Stomach (tissue), 8 donors: ENCODE measurements at regions not wholly inside any gene's neighbourhood (a gene's known extent, or its start where the extent isn't known, plus 50 kb on each side); places are given as distances from the start of the nearest gene placed in this dataset.

ENCODE experiments used
- DNase-seq, 2 donors: peaks; one replicate each; pipeline versions ENCODE4 v3.0.0 to v3.0.0-alpha.2; 2013 to 2019
- H3K27ac ChIP-seq, 5 donors: fragments of 200-600 bp in 4 of 5; sonication (generic) in 4 of 5; one replicate each; pipeline ENCODE4 v1.5.1; 2013 to 2019; ENCODE audit warnings: mild to moderate bottlenecking in 1 of 5, moderate library complexity in 1 of 5
- H3K27me3 ChIP-seq, 3 donors: fragments of 200-600 bp; sonication (generic); one replicate each; pipeline ENCODE4 v1.5.1; 2017 to 2019; ENCODE audit warnings: mixed run types in 1 of 3
- H3K36me3 ChIP-seq, 4 donors: fragments of 200-600 bp; sonication (generic); 1 replicate in 3 of 4; 2 replicates in 1 of 4; pipeline ENCODE4 v1.5.1; 2016 to 2019
- H3K4me1 ChIP-seq, 4 donors: fragments of 200-600 bp; sonication (generic); one replicate each; pipeline ENCODE4 v1.5.1; 2016 to 2019
- H3K4me3 ChIP-seq, 4 donors: fragments of 200-600 bp; sonication (generic) in 3 of 4; one replicate each; pipeline ENCODE4 v1.5.1; 2016 to 2019; ENCODE audit warnings: mild to moderate bottlenecking in 1 of 4
- H3K9me3 ChIP-seq, 4 donors: fragments of 200-600 bp; sonication (generic); one replicate each; pipeline ENCODE4 v1.5.1; 2016 to 2019
- EP300 ChIP-seq: sonication (generic); formaldehyde crosslinking; IDR thresholded peaks from one replicate; pipeline ENCODE4 v1.6.1; 2017; ENCODE audit warnings: antibody characterized with exemption
- POLR2A ChIP-seq, 4 donors: fragments of 450-650 bp; IDR thresholded peaks; one replicate each; pipeline ENCODE4 v1.6.1; 2016; ENCODE audit warnings: antibody characterized with exemption in 4 of 4, control low read depth in 2 of 4, mild to moderate bottlenecking in 1 of 4, moderate library complexity in 1 of 4
- POLR2AphosphoS5 ChIP-seq, 3 donors: sonication (generic); formaldehyde crosslinking; IDR thresholded peaks; one replicate each; pipeline ENCODE4 v1.6.1; 2016; ENCODE audit warnings: antibody characterized with exemption in 3 of 3
- WGBS, 5 donors: extraction: QIAGEN DNeasy Blood & Tissue Kit in 3 of 5; methylation state at CpG; one replicate each; pipeline versions ENCODE4 v1.1.5 to v1.1.7; 2013 to 2018; 5-methylcytosine and 5-hydroxymethylcytosine counted together
- intact Hi-C: fragments of 100-400 bp; cut with DNase I; formaldehyde crosslinking; loops from one replicate; pipeline ENCODE4 v1.15.1; 2023; ENCODE audit warnings: low total_unique reads
- TF ChIP-seq, protein P1 (sequence below), 7 experiments: fragments of 450-650 bp in 4 of 7; fragments of 200-600 bp in 3 of 7; sonication (generic) in 3 of 7; IDR thresholded peaks; one replicate each; pipeline ENCODE4 v1.5.1; 2016 to 2019; ENCODE audit warnings: antibody characterized with exemption in 7 of 7, control low read depth in 2 of 7, mild to moderate bottlenecking in 1 of 7
- donor health status: healthy with polysubstance abuse.
- donor health status: Bipolar disorder and iron deficiency.
- donor health status: healthy.

DNA sequence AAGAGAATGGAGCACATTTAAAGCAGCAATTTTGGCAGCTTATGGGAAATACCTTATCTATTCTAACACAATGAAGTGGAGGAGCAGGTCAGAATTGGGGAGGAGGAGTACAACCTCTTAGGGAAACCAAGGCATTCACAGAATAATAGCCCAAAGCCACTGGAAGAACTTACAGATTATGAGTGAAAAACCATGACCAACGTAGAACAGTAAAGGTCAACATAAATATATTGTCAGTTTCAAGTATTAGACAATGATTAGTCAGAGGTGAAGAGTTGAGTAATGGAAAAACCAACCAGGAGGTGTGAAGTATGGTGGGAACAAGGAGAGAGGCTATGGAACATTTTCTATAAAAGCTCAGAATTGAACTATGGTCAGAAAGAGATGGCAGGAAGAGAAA lies 304.3 kb upstream of the SP4 start:
- no peaks in the 10 kb centered on the region for H3K27me3 ChIP-seq
- intact Hi-C loops: no loop called here
- H3K9me3 ChIP-seq: no peaks in the 10 kb centered on the region
- 63 to 79% (median 75%) methylated on average over 1 of the region's 1 CpG for WGBS, 5 donors
- peaks cover 0 to 13% (median 3%) of the 10 kb centered on the region in 4 donors for H3K4me1 ChIP-seq
- H3K27ac ChIP-seq: no peak overlapping the region
- no peaks in the 10 kb centered on the region for H3K36me3 ChIP-seq
- no peak for DNase-seq
- no peak for TF ChIP-seq POLR2AphosphoS5 (IDR thresholded peaks at IDR 0.05)
- no peak for TF ChIP-seq EP300
- no peak for TF ChIP-seq POLR2A (IDR thresholded peaks at IDR 0.05)
- TF ChIP-seq, protein P1, sequence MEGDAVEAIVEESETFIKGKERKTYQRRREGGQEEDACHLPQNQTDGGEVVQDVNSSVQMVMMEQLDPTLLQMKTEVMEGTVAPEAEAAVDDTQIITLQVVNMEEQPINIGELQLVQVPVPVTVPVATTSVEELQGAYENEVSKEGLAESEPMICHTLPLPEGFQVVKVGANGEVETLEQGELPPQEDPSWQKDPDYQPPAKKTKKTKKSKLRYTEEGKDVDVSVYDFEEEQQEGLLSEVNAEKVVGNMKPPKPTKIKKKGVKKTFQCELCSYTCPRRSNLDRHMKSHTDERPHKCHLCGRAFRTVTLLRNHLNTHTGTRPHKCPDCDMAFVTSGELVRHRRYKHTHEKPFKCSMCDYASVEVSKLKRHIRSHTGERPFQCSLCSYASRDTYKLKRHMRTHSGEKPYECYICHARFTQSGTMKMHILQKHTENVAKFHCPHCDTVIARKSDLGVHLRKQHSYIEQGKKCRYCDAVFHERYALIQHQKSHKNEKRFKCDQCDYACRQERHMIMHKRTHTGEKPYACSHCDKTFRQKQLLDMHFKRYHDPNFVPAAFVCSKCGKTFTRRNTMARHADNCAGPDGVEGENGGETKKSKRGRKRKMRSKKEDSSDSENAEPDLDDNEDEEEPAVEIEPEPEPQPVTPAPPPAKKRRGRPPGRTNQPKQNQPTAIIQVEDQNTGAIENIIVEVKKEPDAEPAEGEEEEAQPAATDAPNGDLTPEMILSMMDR (IDR thresholded peaks at IDR 0.05): no peak
- H3K4me3 ChIP-seq: no peak overlapping the region

DNA sequence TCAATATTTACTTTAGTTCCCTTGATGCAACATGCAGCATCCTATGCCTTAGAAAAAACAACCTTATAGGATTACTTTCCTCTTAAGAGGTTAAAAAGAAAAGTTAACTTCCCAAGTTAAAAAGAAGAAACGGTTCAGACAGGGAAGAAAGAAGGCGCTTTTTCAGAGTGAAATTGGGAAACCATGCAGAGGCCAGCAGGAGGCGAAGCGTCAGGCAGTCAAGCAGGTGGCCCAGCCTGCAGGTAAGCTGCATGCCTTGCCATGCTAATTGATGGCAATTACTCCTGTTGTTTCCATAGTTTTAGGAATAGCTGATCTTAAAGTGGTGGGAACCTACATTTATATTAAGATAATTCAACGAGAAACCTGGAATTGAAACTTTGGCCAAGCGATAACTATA lies 302.6 kb upstream of the SP4 start:
- H3K27me3 ChIP-seq: no peaks in the 10 kb centered on the region
- H3K4me3 ChIP-seq: no peak overlapping the region
- intact Hi-C loops: no loop called here
- no peaks in the 10 kb centered on the region for H3K9me3 ChIP-seq
- 77 to 79% (median 78%) methylated on average over 6 of the region's 6 CpGs for WGBS, 5 donors
- DNase-seq: no peak
- no peak overlapping the region for H3K27ac ChIP-seq
- TF ChIP-seq POLR2A (IDR thresholded peaks at IDR 0.05) (no peak), EP300 (no peak), POLR2AphosphoS5 (IDR thresholded peaks at IDR 0.05) (no peak)
- TF ChIP-seq, protein P1 (IDR thresholded peaks at IDR 0.05): no peak
- H3K4me1 ChIP-seq: peaks cover 0 to 20% (median 4%) of the 10 kb centered on the region in 4 donors
- H3K36me3 ChIP-seq: no peaks in the 10 kb centered on the region

DNA sequence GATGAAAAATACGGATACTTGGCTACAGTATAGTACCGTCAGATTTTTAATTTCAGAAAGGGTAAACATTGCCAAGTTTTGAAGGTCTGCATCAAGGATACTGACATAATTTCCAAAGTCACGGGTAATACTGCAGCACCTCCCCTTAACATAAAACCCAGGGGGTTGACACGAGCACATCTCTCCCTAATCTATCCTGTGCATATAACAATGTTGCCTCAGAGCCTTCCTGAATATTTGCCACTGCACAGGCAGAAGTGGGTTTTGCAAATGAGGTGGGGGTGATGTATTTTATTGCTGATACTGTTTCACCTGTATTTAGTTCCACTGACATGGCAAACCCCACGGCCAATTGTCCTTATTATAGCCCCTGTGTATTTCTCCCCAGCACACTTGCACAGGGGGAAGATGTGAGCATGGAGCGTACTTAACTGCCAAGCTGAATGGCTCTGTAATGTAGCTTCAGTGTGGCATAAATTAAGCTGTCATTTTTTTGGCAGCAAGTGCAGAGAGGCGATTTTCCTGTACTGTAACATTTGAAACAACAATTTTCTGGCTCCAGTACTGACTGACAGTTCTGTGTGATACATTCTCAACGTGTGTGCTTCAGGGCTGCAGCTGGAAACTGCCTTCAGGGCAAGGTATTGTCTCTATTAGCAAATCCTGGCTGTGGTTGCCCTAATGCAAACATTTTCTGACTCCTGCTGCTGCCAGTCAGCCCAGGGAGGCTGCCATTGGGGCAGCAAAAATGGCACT lies 299.6 kb upstream of the SP4 start:
- no peaks in the 10 kb centered on the region for H3K9me3 ChIP-seq
- intact Hi-C loops: no loop called here
- peaks cover 0 to 20% (median 4%) of the 10 kb centered on the region in 4 donors for H3K4me1 ChIP-seq
- WGBS, 5 donors: 19 to 28% (median 24%) methylated on average over 8 of the region's 8 CpGs
- H3K36me3 ChIP-seq: no peaks in the 10 kb centered on the region
- H3K4me3 ChIP-seq: no peak overlapping the region
- DNase-seq: peak in 1 of 2 donors; percentile 54
- no peak overlapping the region for H3K27ac ChIP-seq
- H3K27me3 ChIP-seq: no peaks in the 10 kb centered on the region
- TF ChIP-seq EP300: no peak
- TF ChIP-seq POLR2A (IDR thresholded peaks at IDR 0.05): no peak
- TF ChIP-seq POLR2AphosphoS5 (IDR thresholded peaks at IDR 0.05): no peak
- TF ChIP-seq, protein P1 (IDR thresholded peaks at IDR 0.05): no peak

DNA sequence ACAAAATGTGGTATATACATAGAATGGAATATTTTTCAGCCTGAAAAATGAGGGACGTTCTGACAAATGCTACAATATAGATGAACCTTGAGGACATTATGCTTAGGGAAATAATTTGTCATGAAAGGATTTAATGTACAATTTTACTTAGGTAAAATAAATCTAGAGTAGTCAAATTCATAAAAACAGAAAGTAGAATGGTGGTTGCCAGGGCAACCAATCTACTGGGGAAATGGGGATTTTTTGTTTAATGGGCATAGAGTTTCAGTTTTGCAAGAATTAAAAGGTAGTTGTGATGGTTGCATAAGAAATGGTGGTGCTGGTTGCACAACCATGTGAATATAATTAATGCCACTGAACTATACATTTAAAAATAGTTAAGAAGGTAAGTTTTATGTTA lies 296.0 kb upstream of the SP4 start:
- H3K27ac ChIP-seq: no peak overlapping the region
- no peaks in the 10 kb centered on the region for H3K36me3 ChIP-seq
- 78 to 93% (median 88%) methylated on average over 1 of the region's 1 CpG for WGBS, 5 donors
- intact Hi-C loops: no loop called here
- TF ChIP-seq, protein P1 (IDR thresholded peaks at IDR 0.05): no peak
- TF ChIP-seq POLR2A (IDR thresholded peaks at IDR 0.05): no peak
- TF ChIP-seq POLR2AphosphoS5 (IDR thresholded peaks at IDR 0.05): no peak
- TF ChIP-seq EP300: no peak
- no peak for DNase-seq
- peaks cover 0 to 15% (median 4%) of the 10 kb centered on the region in 4 donors for H3K4me1 ChIP-seq
- peaks cover 0 to 12% (median 9%) of the 10 kb centered on the region in 4 donors for H3K9me3 ChIP-seq
- H3K27me3 ChIP-seq: no peaks in the 10 kb centered on the region
- no peak overlapping the region for H3K4me3 ChIP-seq
